GM19238 (cell line): ENCODE measurements at regions not wholly inside any gene's neighbourhood (a gene's known extent, or its start where the extent isn't known, plus 50 kb on each side); places are given as distances from the start of the nearest gene placed in this dataset.
"Not testable (repeated sequence)": the region's sequence is repeated elsewhere in the genome, so short reads cannot be mapped to it uniquely, and the experiment has no call there.

Experiments
- DNase-seq: peaks from one replicate; pipeline ENCODE4 v3.0.0; 2011; ENCODE audit warnings: low spot score; ENCODE audit not compliant: insufficient read length

- DNase-seq: no peak
These were observed 51.2 kb upstream of the PRR23C start for GRCh38 chr3:139095803-139096466.

DNA sequence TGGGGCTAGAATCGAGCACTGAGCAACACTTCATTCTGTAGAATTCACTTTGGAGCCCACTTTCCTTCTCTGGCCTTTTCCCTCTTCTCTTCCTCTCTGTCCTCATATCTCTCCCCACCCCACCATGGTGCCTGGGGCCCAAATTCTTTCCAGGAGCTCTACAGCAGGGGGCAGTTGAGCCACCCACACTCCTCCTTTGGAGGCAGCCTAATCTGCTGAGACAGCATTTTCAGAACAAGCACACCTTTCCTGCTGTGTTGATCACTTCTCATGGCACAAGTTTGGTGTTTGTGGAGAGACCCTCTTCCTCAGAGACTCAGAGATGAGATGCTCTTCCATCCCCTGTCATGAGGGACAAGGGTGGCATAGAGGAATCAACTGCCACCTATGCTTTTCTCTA lies 52.0 kb upstream of the PRR23C start:
- DNase-seq: no peak

DNA sequence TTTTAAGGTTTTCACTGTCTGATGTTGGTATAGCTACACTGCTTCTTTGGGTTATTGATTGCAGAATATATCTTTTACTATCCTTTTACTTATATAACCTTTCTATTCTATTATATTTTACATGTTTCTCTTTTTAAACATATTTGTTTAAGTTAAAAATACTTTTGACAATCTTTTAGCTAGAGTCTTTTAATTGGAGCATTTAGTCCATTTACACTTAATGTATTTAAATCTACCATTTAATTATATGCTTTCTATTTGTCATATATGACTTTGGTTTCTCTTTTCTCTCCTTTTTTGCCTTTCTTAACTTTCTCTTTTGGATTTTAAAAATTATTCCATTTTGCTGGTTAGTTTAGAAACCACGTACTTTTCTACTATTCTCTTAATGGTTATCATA lies 53.7 kb upstream of the PRR23C start:
- DNase-seq: no peak

- no peak for DNase-seq
These were observed 55.5 kb upstream of the PRR23C start for GRCh38 chr3:139099968-139100817.

GRCh38 chr3:139100821-139101220 lies 56.1 kb upstream of the PRR23C start:
- DNase-seq: no peak

GRCh38 chr3:139101396-139101795 lies 56.7 kb upstream of the PRR23C start:
- no peak for DNase-seq

DNA sequence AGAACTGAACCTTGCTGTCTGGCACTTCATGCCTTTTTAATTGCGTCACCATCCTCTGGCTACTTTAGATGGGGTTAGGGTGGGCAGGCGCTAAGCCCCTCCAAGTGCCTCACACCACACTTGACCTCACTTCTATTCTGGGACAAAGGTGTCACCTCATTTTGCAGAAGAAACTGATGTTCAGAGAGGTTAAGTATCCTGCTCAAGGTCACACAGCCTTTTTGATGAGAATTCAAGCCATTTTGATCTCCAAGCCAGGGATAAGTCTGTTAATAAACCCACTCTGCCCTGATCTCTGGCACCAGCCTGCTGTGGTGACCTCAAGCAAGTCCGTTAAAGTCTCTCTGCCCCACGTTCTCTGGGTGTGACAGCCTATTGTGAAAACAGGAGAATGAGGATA lies 58.8 kb upstream of the PRR23C start:
- DNase-seq: no peak

- no peak for DNase-seq
These were observed 59.4 kb upstream of the PRR23C start for GRCh38 chr3:139104062-139104461.

DNA sequence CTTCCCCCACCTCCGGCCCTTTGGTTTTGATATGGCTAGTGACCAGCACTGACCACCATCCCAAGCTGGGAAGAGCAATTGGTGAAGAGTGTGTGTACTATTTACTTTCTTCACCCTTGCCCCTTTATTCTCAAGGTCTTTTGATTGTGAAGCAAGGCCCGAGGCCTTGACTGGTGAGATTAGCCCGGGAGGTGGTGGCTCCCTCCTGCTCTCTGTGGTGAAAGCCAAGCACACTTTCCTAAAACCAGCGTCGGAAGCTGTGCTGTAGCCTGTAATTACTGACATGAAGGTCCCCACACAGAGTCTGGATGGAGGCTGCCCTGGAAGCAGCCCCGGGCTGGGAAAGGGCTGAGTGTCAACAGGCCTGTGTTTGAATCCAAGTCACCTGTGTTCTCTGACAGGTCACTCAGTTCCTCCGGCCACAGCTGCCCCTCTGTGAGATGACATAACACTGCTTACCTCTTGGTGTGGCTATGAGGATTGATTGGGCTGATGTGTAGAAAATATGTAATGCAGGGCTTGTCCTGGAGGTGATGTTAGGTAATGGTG lies 60.5 kb upstream of the PRR23C start:
- no peak for DNase-seq

GRCh38 chr3:139106013-139106932 lies 61.6 kb upstream of the PRR23C start:
- no peak for DNase-seq

GRCh38 chr3:139107424-139108252 lies 62.9 kb upstream of the PRR23C start:
- no peak for DNase-seq

- no peak for DNase-seq
These were observed 63.7 kb upstream of the PRR23C start for GRCh38 chr3:139108253-139108969.

DNA sequence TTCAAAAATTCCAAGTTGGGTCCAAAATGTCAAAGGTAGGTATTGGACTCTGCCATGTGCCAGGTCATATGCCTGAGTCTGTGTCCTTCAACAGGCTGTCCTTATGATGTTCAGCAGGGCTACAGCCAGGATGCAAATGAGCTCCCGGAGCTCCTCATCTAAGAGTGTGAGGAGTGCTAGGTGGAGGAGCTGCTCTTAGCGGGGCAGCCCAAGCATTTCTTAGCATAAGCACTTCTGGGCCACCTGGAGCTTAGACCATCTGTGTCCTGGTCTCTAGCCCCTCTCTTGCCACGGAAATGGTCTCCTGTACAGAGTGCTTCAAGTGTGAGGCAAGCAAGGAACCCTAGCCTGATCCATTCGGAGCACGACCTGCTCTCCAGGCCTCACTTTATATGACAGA lies 64.6 kb upstream of the PRR23C start:
- DNase-seq: no peak

DNA sequence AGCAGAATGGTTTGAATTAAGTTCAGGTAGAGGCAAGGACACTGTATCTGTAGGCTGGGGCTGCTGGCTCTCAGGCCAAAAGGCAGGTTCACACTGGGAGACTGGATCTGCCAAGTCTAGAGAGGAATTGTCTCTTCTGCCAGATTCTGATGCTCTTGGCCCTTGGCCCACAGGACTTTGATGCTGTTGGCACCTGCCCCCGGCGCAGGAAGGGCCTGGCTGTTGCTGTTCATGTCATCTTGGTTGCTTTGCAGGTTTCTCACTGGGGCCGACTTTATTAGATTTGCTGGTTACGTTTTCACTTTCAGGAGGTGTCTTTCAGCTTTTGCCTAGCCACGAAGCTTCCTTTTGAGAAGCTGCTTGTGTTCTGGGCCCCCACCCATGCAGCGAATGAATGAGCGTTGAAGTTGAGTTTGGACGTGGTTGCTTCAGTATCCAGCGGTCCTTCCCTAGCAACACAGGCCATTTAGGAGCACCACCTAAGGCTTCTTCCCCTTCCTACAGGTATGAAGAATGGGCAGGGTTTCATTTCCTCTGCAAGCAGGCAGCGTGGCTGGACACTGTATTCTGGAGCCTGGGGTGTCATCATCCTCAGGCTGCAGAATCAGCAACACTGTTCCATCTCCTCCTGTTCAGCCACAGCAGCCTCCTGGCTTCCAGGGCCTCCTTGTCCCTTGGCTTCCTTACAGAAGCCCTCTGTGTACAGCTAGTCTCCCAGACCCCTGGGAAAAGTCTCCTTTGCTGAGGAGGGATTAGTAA lies 65.6 kb upstream of the PRR23C start:
- DNase-seq: peak; percentile 12

DNA sequence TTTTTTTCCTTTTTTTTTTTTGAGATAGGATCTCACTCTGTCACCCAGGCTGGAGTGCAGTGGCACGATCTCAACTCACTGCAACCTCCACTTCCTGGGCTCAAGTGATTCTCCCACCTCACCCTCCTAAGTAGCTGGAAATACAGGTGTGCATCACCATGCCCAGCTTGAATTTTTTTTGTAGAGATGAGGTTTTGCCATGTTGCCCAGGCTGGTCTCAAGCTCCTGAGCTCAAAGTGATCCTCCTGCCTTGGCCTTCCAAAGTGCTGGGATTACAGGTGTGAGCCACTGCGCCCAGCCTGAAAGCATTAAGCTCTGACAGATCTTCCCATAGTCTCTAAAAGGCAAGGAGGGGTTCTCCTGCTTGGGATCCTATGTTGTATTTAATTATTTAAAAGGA lies 66.2 kb upstream of the PRR23C start:
- DNase-seq: not testable (repeated sequence)

DNA sequence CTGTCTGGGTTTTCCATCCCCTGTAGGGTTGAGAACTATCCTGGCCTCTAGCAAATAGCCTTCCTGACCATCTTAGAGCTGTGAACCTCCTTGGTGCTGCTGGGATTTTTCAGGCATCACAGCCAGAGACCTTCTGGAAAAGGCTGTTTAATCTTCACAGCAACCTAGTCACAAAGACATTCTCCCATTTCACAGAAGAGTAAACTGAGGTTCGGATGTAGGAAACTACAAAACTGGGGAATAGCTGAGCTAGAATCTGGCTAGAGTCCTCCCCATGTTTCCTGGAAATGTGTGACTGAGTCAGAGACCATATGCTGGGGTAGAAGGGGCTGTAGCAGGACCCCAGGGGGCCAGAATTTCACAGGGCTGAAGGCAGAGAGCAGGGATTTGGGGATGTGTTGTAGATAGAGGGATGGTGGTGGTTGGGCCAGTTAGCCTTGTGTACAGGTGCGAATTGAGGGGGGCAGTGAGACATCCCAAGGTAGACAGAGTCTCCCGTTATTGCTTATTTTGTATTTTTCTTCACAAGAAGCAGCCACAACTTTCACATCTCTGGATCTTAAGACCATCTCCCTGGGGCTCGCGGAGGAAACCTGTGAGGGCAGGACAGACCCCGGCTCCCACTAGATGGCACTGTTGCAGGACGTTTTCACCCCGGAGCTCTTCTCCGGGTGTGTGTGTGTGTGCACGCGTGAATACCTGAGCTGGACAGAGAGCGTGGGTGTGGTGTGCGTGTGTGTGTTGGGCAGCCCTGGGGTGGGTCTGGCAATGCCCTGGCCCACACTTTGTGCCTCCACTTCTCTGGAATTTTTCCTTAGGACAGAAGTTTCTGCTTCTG lies 66.9 kb upstream of the PRR23C start:
- peak; percentile 35 for DNase-seq

GRCh38 chr3:139112230-139112558 lies 67.5 kb upstream of the PRR23C start:
- DNase-seq: no peak

DNA sequence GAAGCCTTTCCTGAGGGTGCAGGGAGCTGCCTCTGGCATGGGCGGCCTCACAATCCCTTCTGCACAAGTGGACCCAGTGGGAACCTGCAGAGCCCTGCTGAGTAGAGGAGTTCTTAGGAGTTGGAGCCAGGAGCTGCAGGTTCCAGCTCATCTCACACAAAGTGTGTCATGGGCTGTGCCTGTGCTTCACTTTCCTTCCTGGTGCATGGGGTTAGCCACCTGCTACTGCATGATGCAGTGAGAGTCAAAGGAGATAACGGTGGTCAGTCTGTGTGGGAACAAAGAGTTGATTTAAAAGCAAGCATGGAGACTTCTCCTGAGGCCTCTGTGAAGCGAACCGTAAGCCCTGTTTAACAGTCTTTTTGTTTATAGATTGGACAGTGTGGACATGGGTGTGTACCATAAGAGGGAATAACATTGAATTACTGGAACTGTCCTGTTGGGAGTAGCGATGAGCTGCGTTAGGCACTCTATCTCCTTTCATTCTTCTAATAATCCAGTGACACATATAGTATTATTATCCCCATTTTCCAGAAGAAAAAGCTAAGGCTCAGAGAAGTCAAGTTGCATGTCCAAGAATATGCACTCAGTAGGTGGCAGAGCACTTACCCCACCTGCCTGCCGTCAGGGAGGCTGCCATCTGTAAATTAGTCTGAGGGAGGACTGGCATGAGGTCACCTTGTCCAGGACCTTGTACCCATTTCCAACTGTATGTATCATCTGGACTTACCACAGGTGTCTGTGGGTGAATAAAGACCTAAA lies 68.7 kb upstream of the PRR23C start:
- DNase-seq: no peak
